Left renal cortex interstitium (tissue), 4 donors: ENCODE measurements at regions not wholly inside any gene's neighbourhood (a gene's known extent, or its start where the extent isn't known, plus 50 kb on each side); places are given as distances from the start of the nearest gene placed in this dataset.

ENCODE experiments used
- DNase-seq, 4 donors: peaks; one replicate each; pipeline ENCODE4 v3.0.0-alpha.2; 2013; ENCODE audit warnings: low read depth in 4 of 4, low spot score in 2 of 4, missing footprints in 1 of 4

GRCh38 chr18:28519997-28520396, 343.1 kb upstream of the CDH2 start:
- DNase-seq: no peak

DNA sequence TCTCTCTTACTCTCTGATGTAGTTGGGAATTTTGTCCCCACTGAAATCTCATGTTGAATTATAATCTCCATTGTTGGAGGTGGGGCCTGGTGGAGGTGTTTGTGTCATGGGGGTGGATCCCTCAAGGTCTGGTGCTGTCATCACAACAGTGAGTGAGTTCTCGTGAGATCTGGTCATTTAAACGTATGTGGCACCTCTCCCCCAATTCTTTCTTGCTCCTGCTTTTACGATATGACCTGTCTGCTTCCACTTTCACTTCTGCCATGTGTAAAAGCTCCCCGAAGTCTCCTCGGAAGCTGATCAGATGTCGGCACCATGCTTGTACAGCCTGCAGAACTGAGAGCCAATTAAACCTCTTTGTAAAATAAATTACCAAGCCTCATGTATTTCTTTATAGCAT, 337.8 kb upstream of the CDH2 start:
- DNase-seq: no peak

GRCh38 chr18:28512357-28512756, 335.4 kb upstream of the CDH2 start:
- DNase-seq: no peak

DNA sequence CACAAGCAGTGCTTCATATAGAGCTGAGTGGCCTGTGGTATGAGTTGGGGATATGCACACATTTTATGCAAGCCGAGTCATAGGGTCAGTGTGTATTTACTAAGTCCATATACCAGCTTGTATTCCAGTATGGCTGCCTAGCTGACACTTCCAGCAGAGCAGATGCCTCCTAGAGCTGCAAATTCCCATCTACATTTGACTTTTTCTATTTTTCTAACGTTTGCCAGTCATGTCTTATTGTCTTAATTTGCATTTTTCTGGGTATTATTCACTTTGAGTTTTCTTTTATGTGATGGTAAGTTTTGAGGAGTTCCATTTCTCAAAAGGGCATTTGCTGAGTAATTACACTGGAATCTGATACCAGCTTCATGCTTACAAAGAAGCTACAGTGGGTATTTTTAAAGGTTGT, 334.5 kb upstream of the CDH2 start:
- DNase-seq: no peak

GRCh38 chr18:28510210-28510609, 333.3 kb upstream of the CDH2 start:
- no peak for DNase-seq

- no peak for DNase-seq
Observed at GRCh38 chr18:28504066-28504465, 327.1 kb upstream of the CDH2 start.

- DNase-seq: no peak
Observed at GRCh38 chr18:28494151-28494550, 317.2 kb upstream of the CDH2 start.

DNA sequence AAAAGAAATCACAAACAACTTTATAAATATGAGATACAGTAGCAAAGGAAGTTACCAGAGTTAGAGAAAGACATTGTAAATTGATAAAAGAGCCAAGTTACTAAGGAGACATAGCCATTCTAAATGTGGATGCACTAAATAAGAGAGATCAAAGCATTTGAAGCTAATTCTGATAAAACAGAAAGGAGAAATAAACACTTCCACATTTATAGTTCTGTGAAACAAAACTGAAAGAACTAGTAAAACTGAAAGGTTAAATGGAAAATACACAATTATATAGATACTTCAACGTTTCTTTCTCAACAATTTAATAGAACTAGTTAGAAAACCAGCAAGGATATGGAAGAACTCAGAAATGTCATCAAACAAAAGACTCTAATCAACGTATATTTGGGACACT, 309.0 kb upstream of the CDH2 start:
- DNase-seq: no peak

DNA sequence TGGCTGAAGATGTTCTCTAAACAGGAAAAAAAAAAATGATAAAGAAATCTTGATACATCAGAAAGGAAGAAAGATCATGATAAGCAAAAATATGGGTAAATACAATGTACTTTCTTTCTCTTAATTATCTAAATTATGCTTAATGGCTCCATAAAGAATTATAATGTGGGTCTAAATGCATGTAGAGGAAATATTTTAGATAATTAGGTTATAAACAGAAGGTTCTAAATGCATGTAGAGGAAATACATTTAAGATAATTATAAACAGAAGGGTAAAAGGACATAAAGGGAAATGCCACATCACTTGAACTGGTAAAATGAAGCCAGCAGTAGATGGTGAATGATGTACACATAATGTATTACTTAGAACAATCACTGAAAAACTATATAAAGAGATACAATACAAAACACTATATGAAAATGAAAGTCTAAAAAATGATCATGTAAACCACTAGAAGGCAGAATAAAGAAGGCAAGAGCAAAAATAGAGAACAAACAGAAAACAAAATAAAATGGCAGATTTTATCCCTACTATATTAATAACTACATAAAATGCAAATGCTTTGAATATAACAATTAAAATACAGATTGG, 308.4 kb upstream of the CDH2 start:
- no peak for DNase-seq

DNA sequence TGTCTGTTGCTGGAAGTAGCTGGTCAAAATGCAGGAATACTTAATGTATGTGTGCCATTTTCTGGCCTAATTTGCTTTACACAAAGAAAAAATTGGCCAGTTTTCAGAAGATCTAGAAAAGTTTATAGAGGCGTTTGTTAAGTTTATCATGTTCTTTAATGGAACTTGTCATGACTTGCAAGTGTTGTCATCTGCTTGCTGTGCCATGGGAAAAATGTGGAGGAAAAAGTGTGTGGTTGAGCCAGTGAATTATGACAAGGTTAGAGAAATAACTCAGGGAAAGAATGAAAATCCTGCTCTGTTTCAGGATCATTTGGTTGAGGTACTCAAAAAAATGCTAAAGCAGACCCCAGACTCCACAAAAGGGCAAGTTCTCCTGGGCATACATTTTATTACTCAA, 301.6 kb upstream of the CDH2 start:
- DNase-seq: no peak

- no peak for DNase-seq
Observed at GRCh38 chr18:28476302-28476701, 299.4 kb upstream of the CDH2 start.

DNA sequence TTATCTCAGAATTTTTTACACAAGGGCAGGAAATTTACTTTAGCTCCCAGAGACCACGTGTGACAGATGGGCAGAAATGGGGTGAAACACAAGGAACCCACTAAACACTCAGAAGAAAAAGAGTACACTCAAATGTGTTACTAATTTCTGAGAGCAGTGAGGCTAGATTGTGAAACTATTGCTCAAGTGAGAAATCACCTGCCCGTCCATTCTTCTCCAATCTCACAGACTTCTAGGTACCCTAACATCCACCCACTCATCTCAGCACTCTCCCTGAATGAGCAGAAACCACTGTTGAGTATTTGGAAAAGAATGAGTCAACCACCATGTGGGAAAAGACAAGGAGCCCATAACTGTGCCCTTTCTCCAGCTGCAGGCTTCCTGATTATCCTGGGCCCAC, 293.0 kb upstream of the CDH2 start:
- no peak for DNase-seq

- no peak for DNase-seq
Observed at GRCh38 chr18:28468901-28469300, 292.0 kb upstream of the CDH2 start.

DNA sequence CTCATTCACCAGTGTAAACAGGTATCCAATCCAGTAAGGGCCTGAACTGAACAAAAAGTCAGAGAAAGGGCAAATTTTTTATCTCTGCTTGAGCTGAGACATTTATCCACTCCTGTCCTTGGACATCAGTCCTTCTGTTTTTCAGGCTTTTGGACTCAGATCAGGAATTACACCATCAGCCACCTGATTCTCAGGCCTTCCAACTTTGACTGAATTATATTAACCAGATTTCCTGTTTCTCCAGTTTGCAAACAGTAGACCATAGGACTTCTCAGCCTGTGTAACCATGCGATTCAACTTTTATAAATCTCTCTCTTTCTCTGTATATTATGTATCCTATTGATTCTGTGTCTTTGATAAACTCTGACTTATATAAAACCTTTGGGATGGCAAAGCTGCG, 289.3 kb upstream of the CDH2 start:
- no peak for DNase-seq

GRCh38 chr18:28459587-28459986, 282.7 kb upstream of the CDH2 start:
- no peak for DNase-seq

DNA sequence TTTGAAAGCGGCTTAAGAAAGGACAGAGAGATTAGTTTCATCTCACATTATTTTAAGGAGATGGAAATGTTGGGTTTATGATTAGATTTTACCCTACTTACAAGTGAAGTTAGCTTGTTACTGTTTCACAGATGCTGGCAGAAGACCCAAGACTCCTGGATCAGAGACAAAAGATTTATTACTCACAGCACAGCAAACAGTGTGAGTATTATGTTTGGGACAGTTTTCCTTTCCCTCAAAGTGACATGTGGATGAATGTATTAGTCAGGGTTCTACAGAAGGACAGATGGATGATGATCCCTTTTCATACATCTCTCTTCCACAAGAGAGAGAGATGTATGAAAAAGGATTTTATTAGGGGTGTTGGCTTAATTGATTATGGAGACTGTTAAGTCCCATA, 281.8 kb upstream of the CDH2 start:
- DNase-seq: no peak

DNA sequence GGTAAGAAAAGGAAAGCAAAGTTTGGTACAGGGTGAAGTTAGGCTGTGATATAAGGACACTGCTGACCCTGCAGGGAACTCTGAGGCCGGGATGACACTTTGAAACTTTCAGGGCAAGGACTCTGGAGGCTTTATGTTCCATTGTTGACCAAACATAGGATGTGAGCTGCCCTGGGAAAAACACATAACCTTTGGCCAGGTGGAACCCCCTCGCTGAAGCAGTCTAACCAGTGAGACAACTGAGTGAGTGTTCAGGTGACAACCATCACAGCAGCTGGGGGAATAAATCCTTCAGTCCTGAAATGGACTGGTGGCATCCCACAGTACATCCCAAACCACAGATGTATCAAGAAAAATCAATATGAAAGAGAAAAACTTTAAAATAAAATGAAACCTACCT, 280.9 kb upstream of the CDH2 start:
- no peak for DNase-seq

GRCh38 chr18:28455971-28456370, 279.0 kb upstream of the CDH2 start:
- no peak for DNase-seq

DNA sequence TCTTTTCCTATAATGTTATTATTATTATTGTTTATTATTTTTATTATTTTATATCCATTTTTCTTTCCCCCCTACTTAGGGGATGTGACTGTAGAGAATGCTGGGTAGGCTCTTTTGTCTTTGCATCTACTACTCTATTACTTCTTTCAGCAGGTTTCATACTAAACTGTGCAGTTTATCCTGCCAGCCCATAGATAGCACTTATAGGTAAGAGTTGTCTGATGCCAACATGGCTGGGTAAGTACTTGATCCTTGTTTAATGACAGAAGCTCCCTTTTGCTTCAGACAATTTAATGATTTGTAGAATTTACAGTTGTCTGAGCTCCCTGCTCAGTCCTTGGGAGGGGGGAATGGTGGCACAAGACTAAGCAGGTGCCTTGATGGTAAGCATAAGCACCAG, 262.9 kb upstream of the CDH2 start:
- no peak for DNase-seq

GRCh38 chr18:28438381-28438780, 261.5 kb upstream of the CDH2 start:
- DNase-seq: no peak

- no peak for DNase-seq
Observed at GRCh38 chr18:28432339-28432738, 255.4 kb upstream of the CDH2 start.

DNA sequence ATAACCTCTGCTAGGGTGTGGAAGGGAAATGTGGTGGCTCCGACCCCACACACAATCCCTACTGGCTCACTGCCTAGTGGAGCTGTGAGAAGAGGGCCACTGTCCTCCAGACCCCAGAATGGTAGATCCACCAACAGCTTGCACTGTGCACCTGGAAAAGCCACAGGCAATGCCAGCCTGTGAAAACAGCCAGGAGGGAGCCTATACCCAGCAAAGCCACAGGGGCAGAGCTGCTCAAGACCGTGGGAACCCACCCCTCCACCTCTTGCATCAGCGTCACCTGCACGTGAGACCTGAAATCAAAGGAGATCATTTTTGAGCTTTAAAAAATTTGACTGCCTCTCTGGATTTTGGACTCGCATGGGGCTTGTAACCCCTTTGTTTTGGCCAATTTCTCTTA, 249.0 kb upstream of the CDH2 start:
- DNase-seq: no peak

DNA sequence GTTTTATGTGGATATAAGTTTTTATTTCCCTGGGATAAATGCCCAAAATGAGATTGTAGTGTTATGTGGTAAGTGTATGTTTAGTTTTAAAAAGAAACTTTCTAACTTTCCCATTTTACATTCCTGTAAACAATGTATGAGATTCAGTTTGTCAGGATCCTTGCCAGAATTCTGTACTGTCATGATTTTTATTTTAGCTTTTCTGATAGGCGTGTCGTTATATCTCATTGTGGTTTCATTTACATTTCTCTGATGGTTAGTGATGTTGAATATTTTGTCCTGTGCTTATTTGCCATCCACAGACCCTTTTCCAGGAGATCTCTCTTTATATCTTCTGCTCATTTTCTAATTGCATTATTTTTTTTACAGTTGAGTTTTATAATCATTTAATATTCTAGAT, 245.6 kb upstream of the CDH2 start:
- no peak for DNase-seq
